Mammary epithelial cell (primary cell): ENCODE measurements at regions not wholly inside any gene's neighbourhood (a gene's known extent, or its start where the extent isn't known, plus 50 kb on each side); places are given as distances from the start of the nearest gene placed in this dataset.

Experiments used
- CTCF ChIP-seq, 2 donors: IDR thresholded peaks in 1 of 2; conservative IDR thresholded peaks in 1 of 2; 2 replicates each; pipeline ENCODE4 v1.5.1; 2011 to 2012; ENCODE audit warnings: inconsistent platforms in 2 of 2, low read length in 2 of 2, mild to moderate bottlenecking in 2 of 2, control low read depth in 1 of 2, low read depth in 1 of 2; ENCODE audit not compliant: insufficient read depth in 1 of 2; ENCODE audit errors: extremely low read depth in 1 of 2
- EZH2 ChIP-seq: IDR thresholded peaks from 2 replicates; pipeline ENCODE4 v1.6.1; 2012; ENCODE audit warnings: low read length, inconsistent platforms, borderline replicate concordance

GRCh38 chr1:72481420-72481970 is 199.2 kb upstream of the NEGR1 start:
- no peak for TF ChIP-seq CTCF (conservative IDR thresholded peaks at IDR 0.05 in 1 of 2, IDR thresholded peaks at IDR 0.05 in 1 of 2; ENCODE audit: extremely low read depth in 1 of 2, insufficient read depth in 1 of 2, low read depth in 1 of 2, low read length in 2 of 2)
- TF ChIP-seq EZH2 = no peak
